ENCODE measurements at regions not wholly inside any gene's neighbourhood (a gene's known extent, or its start where the extent isn't known, plus 50 kb on each side); places are given as distances from the start of the nearest gene placed in this dataset.
"Not testable (repeated sequence)": the region's sequence is repeated elsewhere in the genome, so short reads cannot be mapped to it uniquely, and the experiment has no call there.

- no peak for DNase-seq
These were observed 140.8 kb upstream of the ZBED5 start for GRCh38 chr11:10998674-10999073.

DNA sequence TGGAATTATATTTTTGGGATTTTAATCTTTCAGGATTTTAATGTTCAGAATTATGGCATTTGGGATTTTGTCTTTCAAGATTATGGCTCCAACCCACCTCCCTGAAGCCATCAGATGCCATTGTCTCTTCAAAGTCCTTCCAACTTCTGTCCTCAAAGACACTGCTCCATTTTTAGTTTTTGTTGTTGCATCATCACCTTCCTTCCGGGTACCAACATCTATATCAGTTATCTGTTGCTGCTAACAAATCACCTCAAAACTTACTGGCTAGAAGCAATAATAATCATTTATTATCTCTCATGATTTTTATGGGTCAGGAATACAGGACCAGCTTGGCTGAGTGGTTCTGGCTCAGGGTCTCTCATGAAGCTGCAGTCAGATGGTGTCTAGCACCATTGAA lies 138.8 kb upstream of the ZBED5 start:
- DNase-seq: no peak

- no peak for DNase-seq
These were observed 135.8 kb upstream of the ZBED5 start for GRCh38 chr11:10993640-10994039.

DNA sequence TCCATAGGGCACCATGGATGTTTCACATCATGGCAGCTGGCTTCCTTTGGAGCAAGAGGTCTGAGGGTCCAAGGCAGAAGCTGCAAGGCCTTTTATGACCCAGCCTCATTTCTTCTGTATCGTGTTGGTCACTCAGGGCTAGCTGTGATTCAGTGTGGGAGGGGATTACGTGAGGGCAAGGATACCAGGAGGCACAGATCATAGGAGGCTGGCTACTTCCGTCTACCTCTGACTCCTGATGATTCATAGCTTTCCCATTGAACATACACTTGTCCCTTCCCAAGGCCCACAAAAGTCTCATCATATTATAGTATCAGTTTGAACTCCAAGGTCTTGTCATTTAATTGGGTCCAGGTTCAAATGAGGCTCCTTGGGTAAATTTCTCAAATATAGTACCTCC lies 135.3 kb upstream of the ZBED5 start:
- no peak for DNase-seq

- DNase-seq: no peak
These were observed 133.5 kb upstream of the ZBED5 start for GRCh38 chr11:10991393-10991792.

GRCh38 chr11:10990637-10991193 lies 132.9 kb upstream of the ZBED5 start:
- no peak for DNase-seq

DNA sequence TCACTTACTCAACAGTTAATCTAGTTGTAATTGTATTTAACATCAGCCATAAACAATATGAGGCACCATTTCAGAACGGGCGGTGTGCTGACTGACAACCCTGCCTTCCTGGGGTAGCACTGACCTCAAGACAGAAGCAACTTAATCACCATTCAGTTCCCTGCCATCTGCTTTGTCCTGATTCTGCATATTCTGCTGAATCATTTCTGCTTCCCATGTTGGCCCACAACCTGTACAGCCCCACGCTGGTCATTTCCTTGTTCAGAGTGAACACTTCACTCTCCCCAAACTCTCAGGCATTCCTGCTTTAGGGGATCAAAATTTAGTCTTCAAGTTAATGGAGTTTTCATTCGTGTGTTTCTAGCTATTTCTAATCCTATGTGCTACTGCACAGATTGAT lies 132.3 kb upstream of the ZBED5 start:
- DNase-seq: no peak

- no peak for DNase-seq
These were observed 128.2 kb upstream of the ZBED5 start for GRCh38 chr11:10986006-10986405.

DNA sequence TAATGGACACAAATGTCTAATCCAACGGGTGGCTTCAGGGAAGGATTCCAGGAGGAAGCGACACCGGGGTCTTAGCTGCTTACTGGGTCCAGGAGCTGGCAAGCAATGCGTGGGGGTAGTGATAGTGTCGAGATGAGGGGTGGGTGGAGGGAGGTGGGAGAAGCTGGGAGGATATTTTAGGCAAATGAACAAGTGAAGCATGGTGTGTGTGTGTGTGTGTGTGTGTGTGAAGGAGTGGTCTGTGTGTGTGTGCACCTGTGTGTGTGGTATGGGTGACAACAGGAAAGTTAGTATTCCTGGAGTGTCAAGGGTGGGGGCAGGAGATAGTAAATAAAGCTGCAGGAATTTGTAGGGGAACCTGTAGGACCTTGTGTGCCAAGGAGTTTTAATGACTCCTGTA lies 126.9 kb upstream of the ZBED5 start:
- DNase-seq: no peak

- DNase-seq: no peak
These were observed 126.4 kb upstream of the ZBED5 start for GRCh38 chr11:10984250-10984649.

- DNase-seq: no peak
These were observed 125.1 kb upstream of the ZBED5 start for GRCh38 chr11:10982704-10983510.

- no peak for DNase-seq
These were observed 121.7 kb upstream of the ZBED5 start for GRCh38 chr11:10979529-10979928.

DNA sequence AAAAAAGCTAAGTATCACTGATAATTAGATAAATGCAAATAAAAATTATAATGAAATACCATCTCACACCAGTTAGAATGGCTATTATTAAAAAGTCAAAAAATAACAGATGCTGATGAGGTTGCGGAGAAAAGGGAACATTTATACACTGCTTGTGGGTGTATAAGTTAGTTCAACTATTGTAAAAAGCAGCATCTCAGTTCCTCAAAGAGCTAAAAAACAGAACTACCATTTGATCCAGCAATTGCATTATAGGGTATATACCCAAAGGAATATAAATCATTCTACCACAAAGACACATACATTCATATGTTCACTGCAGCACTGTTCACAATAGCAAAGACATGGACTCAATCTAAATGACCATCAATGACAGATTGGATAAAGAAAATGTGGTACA lies 120.3 kb upstream of the ZBED5 start:
- no peak for DNase-seq

- DNase-seq: no peak
These were observed 117.5 kb upstream of the ZBED5 start for GRCh38 chr11:10975287-10975721.

- no peak for DNase-seq
These were observed 115.6 kb upstream of the ZBED5 start for GRCh38 chr11:10973416-10973815.

DNA sequence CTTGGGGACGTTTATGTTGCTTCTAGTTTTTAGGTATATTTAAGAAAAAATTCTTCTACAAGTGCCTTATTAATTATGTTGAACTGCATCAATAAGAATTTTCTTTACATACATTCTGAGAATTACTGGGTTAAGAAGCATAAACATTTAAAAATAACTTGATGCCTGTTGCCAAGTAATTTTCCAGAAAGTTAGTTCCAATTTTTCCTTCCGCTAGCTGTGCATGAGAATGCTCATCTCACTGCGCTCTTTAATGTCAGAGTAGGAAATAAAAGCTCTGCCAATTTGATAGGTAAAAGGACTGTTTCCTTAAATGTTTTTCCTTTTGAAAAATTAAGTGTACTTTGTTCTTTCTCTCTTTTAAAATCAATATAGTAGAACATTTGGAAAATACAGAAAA lies 113.1 kb upstream of the ZBED5 start:
- DNase-seq: no peak

DNA sequence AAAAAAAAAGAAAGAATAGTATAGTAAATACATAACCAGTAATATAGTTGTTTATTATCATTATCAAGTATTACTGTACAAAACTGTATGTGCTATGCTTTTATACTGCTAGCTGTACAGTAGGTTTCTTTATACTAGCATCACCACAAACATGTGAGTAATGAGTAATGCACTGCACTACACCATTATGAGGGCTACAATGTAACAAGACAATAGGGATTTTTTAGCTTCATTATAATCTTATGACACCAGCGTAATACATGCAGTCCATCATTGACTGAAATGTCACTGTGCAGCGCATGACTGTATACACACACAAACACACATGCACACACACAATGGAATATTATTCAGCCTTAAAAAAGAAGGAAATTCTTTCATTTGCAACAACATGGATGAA lies 111.5 kb upstream of the ZBED5 start:
- no peak for DNase-seq

DNA sequence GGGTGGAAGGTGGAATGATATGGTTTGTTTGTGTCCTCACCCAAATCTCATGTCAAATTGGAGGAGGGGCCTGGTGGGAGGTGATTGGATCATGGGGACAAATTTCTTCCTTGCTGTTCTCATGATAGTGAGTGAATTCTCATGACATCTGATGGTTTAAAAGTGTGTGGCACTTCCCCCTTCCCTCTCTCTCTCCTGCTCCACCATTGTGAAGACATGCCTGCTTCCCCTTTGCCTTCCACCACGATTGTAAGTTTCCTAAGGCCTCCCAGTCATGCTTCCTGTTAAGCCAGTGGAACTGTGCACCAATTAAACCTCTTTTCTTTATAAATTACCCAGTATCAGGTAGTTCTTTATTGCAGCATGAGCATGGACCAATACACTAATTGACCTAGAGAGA lies 99.0 kb upstream of the ZBED5 start:
- DNase-seq: not testable (repeated sequence)

DNA sequence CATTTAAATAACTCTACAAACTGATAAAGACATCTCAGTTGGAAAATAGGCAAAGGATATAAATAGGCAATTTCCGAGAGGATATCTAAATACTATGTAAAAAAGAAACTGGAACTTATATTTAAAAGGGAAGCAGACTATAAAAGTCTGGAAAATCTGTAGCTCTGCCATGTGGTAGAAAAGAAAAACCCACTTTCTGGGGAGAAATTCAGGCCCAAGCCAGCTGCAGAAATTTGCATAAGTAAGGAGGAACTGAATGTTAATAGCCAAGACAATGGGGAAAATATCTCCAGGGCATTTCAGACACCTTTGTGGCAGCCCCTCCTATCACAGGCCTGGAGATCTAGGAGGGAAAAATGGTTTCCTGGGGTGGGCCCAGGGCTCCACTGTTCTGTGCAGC lies 97.8 kb upstream of the ZBED5 start:
- DNase-seq: no peak

- DNase-seq: no peak
These were observed 96.3 kb upstream of the ZBED5 start for GRCh38 chr11:10954184-10954583.

DNA sequence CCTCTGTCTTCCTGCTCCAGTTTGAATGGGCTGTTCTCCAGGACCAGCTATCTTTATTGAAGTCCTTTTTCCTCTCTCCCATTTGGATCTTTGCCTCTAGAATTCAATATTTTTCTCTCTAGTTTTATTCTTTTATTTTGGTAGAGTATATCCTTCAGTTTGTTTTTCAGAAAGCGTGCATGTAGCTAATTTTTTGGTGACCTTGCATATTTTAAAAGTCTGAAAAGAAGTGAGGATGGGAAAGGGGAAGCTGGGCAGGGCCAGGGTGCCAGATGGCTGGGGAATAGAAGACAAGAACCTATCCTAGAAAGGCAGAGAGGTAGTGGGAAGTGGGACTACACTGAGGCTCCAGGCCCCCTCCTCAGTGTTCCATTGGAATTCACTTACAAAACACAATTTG lies 95.0 kb upstream of the ZBED5 start:
- DNase-seq: no peak

- DNase-seq: not testable (repeated sequence)
These were observed 90.1 kb upstream of the ZBED5 start for GRCh38 chr11:10947935-10948334.

DNA sequence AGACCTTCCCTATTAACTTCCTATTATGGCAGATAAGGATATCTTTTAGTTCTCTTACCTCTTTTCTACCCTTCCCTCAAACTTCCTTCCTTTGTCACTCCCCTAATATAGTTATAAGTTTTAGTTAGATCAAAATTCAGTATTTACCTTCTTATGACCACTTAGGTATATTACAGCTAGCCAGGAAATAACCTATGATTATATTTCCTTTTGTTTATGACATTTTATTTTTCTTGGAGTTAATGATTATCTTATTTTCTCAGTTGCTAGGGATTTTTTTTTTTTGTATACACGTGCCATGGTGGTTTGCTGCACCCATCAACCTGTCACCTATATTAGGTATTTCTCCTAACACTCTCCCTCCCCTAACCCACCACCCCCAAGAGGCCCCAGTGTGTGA lies 88.2 kb upstream of the ZBED5 start:
- DNase-seq: no peak

- DNase-seq: no peak
These were observed 87.3 kb upstream of the ZBED5 start for GRCh38 chr11:10945196-10945595.

DNA sequence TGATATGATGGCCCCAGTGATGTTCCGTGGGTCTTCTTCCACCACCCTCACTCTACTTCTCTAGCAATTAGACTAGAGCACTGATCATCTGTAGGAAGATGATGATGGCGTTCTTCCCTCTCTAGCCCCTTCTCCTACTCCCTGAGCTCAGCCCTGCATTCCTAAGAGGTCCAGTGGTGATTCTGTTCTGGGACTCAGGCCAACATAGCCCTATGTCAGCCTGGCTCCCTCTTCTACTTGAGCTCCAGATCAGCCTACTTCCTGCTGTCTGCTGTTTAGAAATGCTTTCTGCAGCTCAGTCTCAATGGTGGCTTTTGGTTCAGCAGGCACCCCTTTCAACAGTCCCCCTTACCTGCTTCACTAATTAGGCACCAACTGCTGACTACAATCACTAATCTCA lies 86.1 kb upstream of the ZBED5 start:
- DNase-seq: no peak
